Middle frontal gyrus (tissue), 1 donor: ENCODE measurements at regions not wholly inside any gene's neighbourhood (a gene's known extent, or its start where the extent isn't known, plus 50 kb on each side); places are given as distances from the start of the nearest gene placed in this dataset.
"Not testable (repeated sequence)": the region's sequence is repeated elsewhere in the genome, so short reads cannot be mapped to it uniquely, and the experiment has no call there.

Experiments used
- DNase-seq: peaks from one replicate; pipeline ENCODE4 v3.0.0-alpha.2; 2015; ENCODE audit warnings: low spot score; ENCODE audit errors: extremely low spot score

DNA sequence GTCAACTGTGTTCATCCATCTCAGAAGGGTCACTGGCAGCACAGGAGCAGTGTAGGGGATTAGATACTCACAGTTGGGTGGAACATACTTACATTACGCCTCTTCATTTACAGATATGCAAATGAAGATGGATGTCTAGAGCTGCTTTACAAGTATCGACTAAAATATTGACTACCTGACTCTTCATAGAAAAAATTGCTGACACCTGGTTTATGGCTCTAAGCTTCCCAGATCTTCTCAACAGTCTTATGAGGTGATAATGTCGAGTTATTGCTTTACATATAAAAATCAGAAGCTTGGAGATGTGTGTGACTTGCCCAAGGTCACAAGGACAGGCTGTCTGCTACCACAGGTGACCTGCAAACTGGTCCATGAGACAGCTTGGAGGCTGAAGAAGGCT lies 677.2 kb downstream of the TYW1 start:
- no peak for DNase-seq

- not testable (repeated sequence) for DNase-seq
These were observed 678.2 kb downstream of the TYW1 start for GRCh38 chr7:67674862-67675261.

GRCh38 chr7:67675971-67676370 lies 679.3 kb downstream of the TYW1 start:
- no peak for DNase-seq

GRCh38 chr7:67678419-67678818 lies 681.8 kb downstream of the TYW1 start:
- no peak for DNase-seq

DNA sequence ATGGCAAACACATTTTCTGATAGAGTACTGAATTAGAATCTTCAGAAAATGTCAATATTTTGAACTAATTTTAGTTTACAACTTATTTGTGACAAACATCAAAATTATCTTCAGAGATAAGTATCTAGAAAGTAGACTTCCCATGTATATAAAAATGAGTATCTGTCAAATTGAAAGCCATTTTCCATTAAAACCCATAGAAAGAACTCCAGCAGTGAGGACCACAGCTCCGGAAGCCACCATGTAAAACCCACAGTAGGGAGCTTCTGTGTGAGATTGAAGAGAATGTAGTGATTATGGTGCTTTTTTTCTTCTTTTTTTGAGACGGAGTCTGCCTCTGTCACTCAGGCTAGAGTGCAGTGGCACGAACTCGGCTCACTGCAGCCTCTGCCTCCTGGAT lies 687.0 kb downstream of the TYW1 start:
- no peak for DNase-seq

DNA sequence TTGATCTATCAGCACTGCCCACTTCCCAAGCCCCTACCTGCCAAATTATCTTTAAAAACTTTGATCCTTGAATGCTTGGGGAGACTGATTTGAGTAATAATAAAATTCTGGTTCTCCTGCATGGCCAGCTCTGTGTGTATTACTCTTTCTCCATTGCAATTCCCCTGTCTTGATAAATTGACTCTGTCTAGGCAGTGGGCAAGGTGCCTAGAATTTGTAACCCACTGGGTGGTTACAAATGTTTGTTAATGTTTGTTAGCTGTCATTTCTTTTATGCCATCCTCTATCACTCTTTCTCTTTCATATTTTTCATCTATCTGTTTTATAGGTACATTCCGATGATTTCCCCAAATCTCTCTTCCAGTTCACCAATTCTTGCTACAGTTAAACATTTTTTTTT lies 694.1 kb downstream of the TYW1 start:
- no peak for DNase-seq

DNA sequence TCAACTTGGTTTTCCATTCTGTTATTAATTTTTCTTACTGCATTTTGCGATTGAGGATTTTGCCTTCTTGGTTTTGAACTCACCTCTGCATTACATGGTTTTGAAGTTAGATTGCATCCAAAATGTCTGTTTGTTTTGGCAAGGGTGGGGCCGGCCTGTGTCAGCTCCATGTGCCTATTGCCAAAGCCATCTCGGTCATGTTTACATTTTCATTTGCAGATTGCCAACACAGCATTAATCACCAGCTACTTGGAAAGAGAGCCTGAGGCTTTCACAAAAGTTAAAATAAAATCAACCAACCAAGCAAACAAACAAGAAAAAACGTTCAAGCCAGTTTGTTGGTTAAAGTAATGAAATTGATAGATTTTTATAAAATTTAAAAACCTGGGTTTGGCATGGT lies 695.8 kb downstream of the TYW1 start:
- no peak for DNase-seq

- no peak for DNase-seq
These were observed 699.5 kb downstream of the TYW1 start for GRCh38 chr7:67696124-67696523.

- no peak for DNase-seq
These were observed 700.2 kb downstream of the TYW1 start for GRCh38 chr7:67696878-67697277.

GRCh38 chr7:67698354-67698753 lies 701.7 kb downstream of the TYW1 start:
- DNase-seq = no peak

DNA sequence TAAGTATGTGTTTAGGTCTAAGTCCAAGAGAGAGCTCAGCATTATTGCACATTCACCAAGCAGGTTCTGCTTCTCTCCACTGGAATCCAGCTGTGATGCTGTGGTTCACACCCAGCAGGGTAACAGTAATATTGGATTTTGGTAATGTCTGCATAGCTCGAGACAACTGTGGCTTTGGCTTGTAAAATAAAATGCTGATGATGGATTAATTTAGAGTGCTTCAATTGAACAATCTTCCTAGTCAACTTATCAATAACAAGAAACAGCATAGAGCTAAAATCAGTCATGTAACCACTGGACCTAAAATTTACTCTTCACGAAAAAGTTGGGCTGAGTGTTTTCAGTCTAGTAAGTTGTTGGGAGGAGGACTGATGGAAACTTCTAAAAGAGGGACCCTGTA lies 709.2 kb downstream of the TYW1 start:
- DNase-seq = no peak

- DNase-seq = no peak
These were observed 715.1 kb downstream of the TYW1 start for GRCh38 chr7:67711706-67712105.

- no peak for DNase-seq
These were observed 716.9 kb downstream of the TYW1 start for GRCh38 chr7:67713451-67714056.

DNA sequence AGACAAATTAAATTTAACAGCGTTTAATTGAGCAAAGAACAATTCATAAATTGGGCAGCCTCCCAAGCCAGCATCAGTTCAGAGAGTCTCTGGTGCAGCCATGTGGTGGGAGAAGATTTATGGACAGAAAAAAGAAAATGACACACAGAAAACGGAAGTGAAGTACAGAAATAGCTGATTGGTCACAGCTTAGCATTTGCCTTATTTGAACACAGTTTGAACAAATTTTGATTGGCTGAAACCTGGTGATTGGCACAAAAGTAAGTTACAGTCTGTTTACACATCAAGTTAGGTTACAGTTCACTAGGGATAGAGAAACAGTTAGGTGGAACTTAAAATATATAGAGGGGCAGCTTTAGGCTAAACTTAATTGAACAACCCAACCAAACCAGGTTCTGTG lies 720.1 kb downstream of the TYW1 start:
- DNase-seq = no peak

GRCh38 chr7:67723591-67723990 lies 727.0 kb downstream of the TYW1 start:
- no peak for DNase-seq

DNA sequence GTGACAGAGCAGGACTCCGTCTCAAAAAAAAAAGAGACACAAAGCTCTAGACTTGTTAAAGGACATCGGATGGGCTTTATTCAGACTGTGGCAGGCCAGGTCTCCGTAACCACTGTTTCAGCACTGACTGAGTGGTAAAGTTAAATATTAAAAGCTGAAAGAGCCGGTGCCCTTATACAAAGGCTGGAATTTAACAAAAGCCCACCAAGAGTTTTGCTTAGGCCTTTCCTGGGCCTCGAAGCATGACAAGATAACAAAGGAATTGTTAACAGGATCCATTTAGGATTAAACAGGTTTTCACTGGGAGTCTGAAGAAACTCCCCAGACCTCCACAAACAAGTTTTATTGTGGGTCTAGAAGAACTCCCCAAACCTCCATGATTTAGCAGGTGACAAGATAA lies 727.8 kb downstream of the TYW1 start:
- no peak for DNase-seq

DNA sequence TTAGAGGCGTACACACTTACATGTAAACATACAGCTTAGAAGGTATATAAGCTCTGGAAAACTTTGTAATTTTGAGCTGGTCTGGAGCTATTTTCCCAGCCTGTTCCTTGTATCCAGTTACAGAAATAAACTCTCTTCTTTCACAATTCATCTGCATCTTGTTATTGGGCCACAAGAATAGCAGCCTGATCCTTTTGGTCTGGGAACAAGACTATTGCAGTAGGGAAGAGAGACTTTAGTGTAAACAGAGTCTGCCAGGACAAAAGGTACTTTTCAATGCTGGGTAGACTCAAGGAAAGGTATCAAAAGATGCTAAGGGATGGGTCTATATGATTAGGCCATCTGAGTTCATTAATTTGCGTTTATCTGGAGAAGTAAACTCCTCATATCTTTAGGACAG lies 728.3 kb downstream of the TYW1 start:
- no peak for DNase-seq

GRCh38 chr7:67725423-67725822 lies 728.8 kb downstream of the TYW1 start:
- no peak for DNase-seq

GRCh38 chr7:67729771-67730170 lies 733.1 kb downstream of the TYW1 start:
- DNase-seq = no peak

DNA sequence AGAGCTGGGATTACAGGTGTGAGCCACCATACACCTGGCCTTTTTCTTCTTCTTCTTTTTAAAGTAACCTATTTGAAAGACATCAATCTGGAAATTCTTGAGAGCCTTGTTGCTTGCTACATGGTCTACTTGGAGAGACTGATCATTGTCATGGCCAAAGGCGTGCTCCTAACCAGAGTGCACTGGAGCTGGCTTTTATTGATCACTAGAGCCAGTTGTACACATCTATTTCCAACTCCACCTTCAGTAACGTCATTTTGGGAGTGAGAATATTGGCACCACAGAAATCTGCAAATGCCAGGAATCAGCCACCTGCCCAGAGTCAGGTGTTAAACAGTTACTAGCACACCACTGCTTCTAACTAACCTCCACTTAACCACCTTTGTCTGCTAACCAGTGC lies 735.1 kb downstream of the TYW1 start:
- no peak for DNase-seq

DNA sequence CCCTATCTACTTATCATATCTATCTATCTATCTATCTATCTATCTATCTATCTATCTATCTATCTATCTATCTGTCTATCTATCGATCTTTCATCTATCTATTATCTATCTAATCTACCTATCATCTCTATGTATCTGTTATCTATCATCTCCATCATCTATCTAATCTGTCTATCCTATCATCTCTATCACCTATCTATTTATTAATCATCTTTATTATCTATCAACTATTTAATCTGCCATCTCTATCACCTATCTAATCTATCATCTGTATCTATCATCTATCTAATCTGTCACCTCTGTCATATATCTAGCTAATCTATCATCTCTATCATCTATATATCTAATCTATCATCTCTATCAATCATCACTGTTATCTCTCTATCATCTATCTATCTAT lies 736.3 kb downstream of the TYW1 start:
- DNase-seq = no peak

DNA sequence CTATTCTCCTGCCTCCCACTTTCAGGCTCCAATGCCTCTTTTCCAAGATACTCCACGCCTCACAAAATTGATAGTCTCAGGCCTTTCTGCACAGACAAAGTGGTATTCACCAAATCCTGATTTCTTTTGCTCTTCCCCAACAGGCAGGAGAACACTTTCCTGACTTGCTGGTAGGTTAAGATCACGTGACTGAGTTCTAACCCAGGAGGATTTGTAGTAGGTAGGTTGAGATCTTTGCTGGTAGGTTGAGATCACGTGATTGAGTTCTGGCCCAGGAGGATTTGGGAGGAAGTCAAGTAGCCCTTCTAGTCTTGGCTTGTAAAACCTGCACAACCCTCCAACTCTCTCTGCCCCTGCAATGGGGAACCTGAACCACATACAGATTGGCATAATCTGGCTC lies 741.5 kb downstream of the TYW1 start:
- DNase-seq = no peak

GRCh38 chr7:67738958-67739357 lies 742.3 kb downstream of the TYW1 start:
- DNase-seq = no peak

DNA sequence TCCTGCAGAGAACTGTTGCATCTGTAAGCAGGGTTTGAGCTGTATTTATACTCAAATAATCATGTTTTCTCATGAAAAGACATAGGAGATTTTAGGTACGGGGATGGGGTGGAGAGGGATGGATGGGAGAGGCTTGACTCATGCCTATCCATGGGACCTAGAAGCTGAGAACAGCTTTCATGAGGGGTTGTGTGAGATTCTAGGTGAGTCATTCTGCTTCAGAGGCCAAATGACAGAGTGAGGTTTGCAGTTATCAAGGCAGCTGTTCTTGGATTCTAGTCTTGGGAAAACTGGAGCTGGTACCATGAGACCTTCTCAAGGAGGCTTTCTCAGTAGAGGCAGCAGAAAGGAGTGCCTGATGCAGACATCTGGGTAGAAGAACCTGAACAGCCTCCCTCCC lies 746.9 kb downstream of the TYW1 start:
- DNase-seq = no peak
